GM12892 (cell line): ENCODE measurements at regions not wholly inside any gene's neighbourhood (a gene's known extent, or its start where the extent isn't known, plus 50 kb on each side); places are given as distances from the start of the nearest gene placed in this dataset.

Experiments
- POLR2A ChIP-seq: IDR thresholded peaks from 2 replicates; pipeline ENCODE4 v1.6.1; 2011; ENCODE audit warnings: low read depth, low read length, control low read depth
- POLR2AphosphoS5 ChIP-seq: IDR thresholded peaks from 2 replicates; pipeline ENCODE4 v1.6.1; 2011; ENCODE audit warnings: low read depth, low read length, control low read depth

DNA sequence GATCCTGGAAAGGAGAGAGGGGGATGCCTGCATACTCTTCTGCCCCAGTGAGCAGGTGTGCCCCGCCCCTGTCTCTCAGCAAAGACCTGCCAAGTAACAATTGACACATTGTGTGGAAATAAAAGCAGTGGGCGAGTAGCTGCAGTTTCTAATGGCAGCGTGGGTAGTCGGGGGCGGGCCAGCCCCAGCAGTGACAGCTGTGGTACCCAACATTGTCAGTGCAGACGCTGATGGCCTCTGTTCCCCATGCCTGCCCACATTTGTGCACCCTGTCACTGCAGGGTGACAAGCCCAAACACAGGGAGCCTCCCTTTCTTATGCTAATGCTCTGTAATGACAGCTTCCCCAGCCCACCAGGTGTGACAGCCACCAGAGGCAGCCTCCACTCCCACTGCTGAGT lies 491.7 kb downstream of the DHX35 start:
- TF ChIP-seq POLR2A, result no peak
- TF ChIP-seq POLR2AphosphoS5, result no peak
